HCT116 (cell line): ENCODE measurements at regions not wholly inside any gene's neighbourhood (a gene's known extent, or its start where the extent isn't known, plus 50 kb on each side); places are given as distances from the start of the nearest gene placed in this dataset.

ENCODE experiments used
- ATAC-seq: fragments of 200-7000 bp; cut with Tn5 transposase; 2 replicates; pipeline ENCODE4 v1.9.1; 2020; ENCODE audit warnings: mild to moderate bottlenecking, moderate library complexity
- BruUV-seq: library from RNA; stranded (reverse); fragments of 400-500 nt; replicated peaks from 2 replicates; lab custom pipeline; 2021; lab: Mats Ljungman, UMichigan
- CTCF ChIA-PET: fragments of 300-600 bp; sonication (Branson Sonifier 250); formaldehyde crosslinking; loops from one replicate; lab custom pipeline; 2021; ENCODE audit warnings: antibody characterized with exemption; lab: Charles Lee
- POLR2A ChIA-PET: fragments of 300-600, 350-600 bp; sonication (Branson Sonifier 250); formaldehyde crosslinking; loops from one replicate; lab custom pipeline; 2021; ENCODE audit warnings: antibody characterized with exemption; lab: Charles Lee
- RAD21 ChIA-PET, 2 experiments: fragments of 300-600 bp; sonication (Branson Sonifier 250); formaldehyde crosslinking; loops; one replicate each; lab custom pipeline; 2023; ENCODE audit warnings: low total read pairs in 2 of 2; ENCODE audit not compliant: uncharacterized antibody in 2 of 2, unreplicated experiment in 2 of 2, low non-redundant PET in 1 of 2; lab: Charles Lee
- DNase-seq: peaks from one replicate; pipeline ENCODE4 v3.0.0-alpha.2; 2010; ENCODE audit warnings: low read depth, low spot score
- H2AFZ ChIP-seq: fragments of 200-600 bp; shearing (Covaris generic), sonication (generic); 2 replicates; pipeline ENCODE4 v1.6.1; 2017; ENCODE audit warnings: low read depth, mixed run types, mixed read lengths, antibody characterized with exemption, low read length; ENCODE audit not compliant: poor library complexity, severe bottlenecking
- H3K27ac ChIP-seq: 2 replicates; pipeline ENCODE4 v1.5.1; 2012; ENCODE audit warnings: low read depth, low read length
- H3K27me3 ChIP-seq: fragments of 200-600 bp; sonication (generic); 2 replicates; pipeline ENCODE4 v1.6.1; 2016; ENCODE audit warnings: mixed run types, low read length, mixed read lengths; ENCODE audit not compliant: insufficient read depth
- H3K36me3 ChIP-seq, 2 experiments: fragments of 200-500 bp in 1 of 2; fragments of 200-600 bp in 1 of 2; sonication (Bioruptor generic) in 1 of 2; sonication (generic) in 1 of 2; 2 replicates each; pipeline versions ENCODE4 v1.5.1 to v1.6.1; 2014 to 2016; ENCODE audit warnings: low read length in 2 of 2, inconsistent platforms in 1 of 2, mixed read lengths in 1 of 2, mixed run types in 1 of 2; ENCODE audit not compliant: insufficient read depth in 2 of 2, control insufficient read depth in 1 of 2
- H3K4me1 ChIP-seq, 2 experiments: fragments of 200-600 bp in 1 of 2; sonication (generic) in 1 of 2; 2 replicates each; pipeline versions ENCODE4 v1.5.1 to v1.6.1; 2012 to 2017; ENCODE audit warnings: low read length in 2 of 2, inconsistent platforms in 1 of 2, mild to moderate bottlenecking in 1 of 2, mixed read lengths in 1 of 2, mixed run types in 1 of 2, moderate library complexity in 1 of 2; ENCODE audit not compliant: insufficient read depth in 2 of 2, control insufficient read depth in 1 of 2
- H3K4me2 ChIP-seq: fragments of 200-600 bp; sonication (generic); 2 replicates; pipeline ENCODE4 v1.6.1; 2017; ENCODE audit warnings: mixed run types, low read length, mixed read lengths
- H3K4me3 ChIP-seq, 2 experiments: fragments of 200-600 bp in 1 of 2; sonication (generic) in 1 of 2; replicated peaks in 1 of 2; 2 replicates each; pipeline ENCODE4 v1.5.1; 2011 to 2016; ENCODE audit warnings: low read length in 2 of 2, control low read depth in 1 of 2, low read depth in 1 of 2, mild to moderate bottlenecking in 1 of 2, mixed read lengths in 1 of 2, mixed run types in 1 of 2
- H3K79me2 ChIP-seq: fragments of 200-600 bp; sonication (generic); 2 replicates; pipeline ENCODE4 v1.6.1; 2017; ENCODE audit warnings: mild to moderate bottlenecking, mixed run types, low read length, moderate library complexity, mixed read lengths; ENCODE audit not compliant: insufficient read depth
- H3K9ac ChIP-seq: fragments of 200-600 bp; sonication (generic); 2 replicates; pipeline ENCODE4 v1.6.1; 2016; ENCODE audit warnings: low read length, mixed read lengths
- H3K9me2 ChIP-seq: fragments of 200-600 bp; sonication (generic), shearing (Covaris generic); 2 replicates; pipeline ENCODE4 v1.6.1; 2017; ENCODE audit warnings: mixed run types, mild to moderate bottlenecking, moderate library complexity; ENCODE audit not compliant: insufficient read depth
- H3K9me3 ChIP-seq, 2 experiments: fragments of 200-500 bp in 1 of 2; fragments of 200-600 bp in 1 of 2; sonication (Bioruptor generic) in 1 of 2; sonication (generic) in 1 of 2; 2 replicates each; pipeline ENCODE4 v1.6.1; 2014 to 2017; ENCODE audit warnings: low read length in 2 of 2, mixed read lengths in 2 of 2, inconsistent platforms in 1 of 2, low read depth in 1 of 2, mild to moderate bottlenecking in 1 of 2, mixed run types in 1 of 2, moderate library complexity in 1 of 2; ENCODE audit not compliant: control insufficient read depth in 1 of 2, insufficient read depth in 1 of 2
- H4K20me1 ChIP-seq: fragments of 200-600 bp; sonication (generic), shearing (Covaris generic); 2 replicates; pipeline ENCODE4 v1.6.1; 2017; ENCODE audit warnings: mixed run types, mild to moderate bottlenecking, moderate library complexity; ENCODE audit not compliant: insufficient read depth
- CTCF ChIP-seq, 3 experiments: fragments of 200-600 bp in 1 of 3; sonication (generic) in 1 of 3; IDR thresholded peaks in 2 of 3; conservative IDR thresholded peaks in 1 of 3; 2 replicates each; pipeline ENCODE4 v1.5.1; 2012 to 2017; ENCODE audit warnings: low read depth in 2 of 3, low read length in 2 of 3, antibody characterized with exemption in 1 of 3, borderline replicate concordance in 1 of 3, control low read depth in 1 of 3, mild to moderate bottlenecking in 1 of 3, mixed read lengths in 1 of 3, mixed run types in 1 of 3, moderate library complexity in 1 of 3; ENCODE audit not compliant: insufficient read depth in 1 of 3
- EZH2 ChIP-seq: fragments of 200-600 bp; sonication (generic); IDR thresholded peaks from 2 replicates; pipeline ENCODE4 v1.6.1; 2017; ENCODE audit warnings: antibody characterized with exemption, mixed run types
- FOSL1 ChIP-seq: IDR thresholded peaks from 2 replicates; pipeline ENCODE4 v1.6.1; 2012; ENCODE audit warnings: low read depth
- JUND ChIP-seq: IDR thresholded peaks from 2 replicates; pipeline ENCODE4 v1.6.1; 2012
- POLR2A ChIP-seq: IDR thresholded peaks from 2 replicates; pipeline ENCODE4 v1.7.0; 2011; ENCODE audit warnings: borderline replicate concordance; ENCODE audit not compliant: insufficient read depth, insufficient read length; ENCODE audit errors: extremely low read depth
- SRF ChIP-seq: IDR thresholded peaks from 2 replicates; pipeline ENCODE4 v1.6.1; 2012; ENCODE audit warnings: low read depth
- ZBTB33 ChIP-seq: IDR thresholded peaks from 2 replicates; pipeline ENCODE4 v1.6.1; 2011; ENCODE audit warnings: mild to moderate bottlenecking, low read length, moderate library complexity; ENCODE audit not compliant: insufficient replicate concordance; ENCODE audit errors: extremely low read depth
- intact Hi-C: fragments of 100-400 bp; cut with micrococcal nuclease; formaldehyde crosslinking; loops from 2 replicates; pipeline ENCODE4 v1.10.0; 2022

- no peaks in the 10 kb centered on the region for H3K9me2 ChIP-seq
- no peaks in the 10 kb centered on the region for H4K20me1 ChIP-seq
- no peak overlapping the region for H3K4me3 ChIP-seq
- CTCF ChIA-PET, result no interaction called here
- no peak overlapping the region for H3K4me2 ChIP-seq
- no peak for TF ChIP-seq EZH2
- TF ChIP-seq SRF, result no peak
- no peak for TF ChIP-seq POLR2A
- no peak for TF ChIP-seq ZBTB33
- TF ChIP-seq CTCF (IDR thresholded peaks at IDR 0.05 in 2 of 3, conservative IDR thresholded peaks at IDR 0.05 in 1 of 3; ENCODE audit: borderline replicate concordance in 1 of 3, insufficient read depth in 1 of 3, low read depth in 2 of 3, low read length in 2 of 3), result no peak
- TF ChIP-seq FOSL1, result no peak
- TF ChIP-seq JUND, result no peak
- H3K27ac ChIP-seq, result no peak overlapping the region
- H3K36me3 ChIP-seq, result no peaks in the 10 kb centered on the region
- no peaks in the 10 kb centered on the region for H3K79me2 ChIP-seq
- H3K27me3 ChIP-seq, result no peaks in the 10 kb centered on the region
- peaks cover 4 to 6% of the 10 kb centered on the region in 2 experiments; a peak in 2 of 4 replicates for H3K9me3 ChIP-seq
- RAD21 ChIA-PET, result no interaction called here
- no peak overlapping the region for H3K9ac ChIP-seq
- DNase-seq (no peak), ATAC-seq (no peak)
- POLR2A ChIA-PET, result no interaction called here
- BruUV-seq, result no TSS peak
- H2AFZ ChIP-seq, result no peak overlapping the region
- no peaks in the 10 kb centered on the region for H3K4me1 ChIP-seq
- intact Hi-C loops, result no loop called here
Measured at GRCh38 chr11:96906476-96906875, 516.7 kb downstream of the JRKL start.
